ENCODE measurements at regions not wholly inside any gene's neighbourhood (a gene's known extent, or its start where the extent isn't known, plus 50 kb on each side); places are given as distances from the start of the nearest gene placed in this dataset.
"Not testable (repeated sequence)": the region's sequence is repeated elsewhere in the genome, so short reads cannot be mapped to it uniquely, and the experiment has no call there.

DNA sequence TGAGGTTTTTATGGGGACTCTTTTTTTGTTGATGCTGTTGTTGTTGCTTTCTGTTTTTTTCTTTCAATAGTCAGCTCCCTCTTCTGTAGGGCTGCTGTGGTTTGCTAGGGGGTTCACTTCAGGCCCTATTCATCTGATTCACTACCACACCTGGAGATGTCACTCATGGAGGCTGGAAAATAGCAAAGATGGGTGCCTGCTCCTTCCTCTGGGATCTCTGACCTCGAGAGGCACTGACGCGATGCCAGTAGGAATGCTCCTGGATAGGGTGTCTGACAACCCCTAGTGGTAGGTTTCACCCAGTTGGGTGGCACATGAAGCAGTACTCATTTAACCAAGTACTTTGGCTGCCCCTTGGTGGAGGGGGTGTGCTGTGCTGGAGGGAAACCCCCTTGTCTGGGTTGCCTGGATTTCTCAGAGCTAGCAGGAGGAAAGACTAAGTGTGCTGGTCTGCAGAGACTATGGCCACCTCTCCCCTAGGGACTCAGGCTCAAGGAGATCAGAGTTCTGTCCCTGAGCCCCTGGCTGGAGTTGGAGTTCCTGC is 745.5 kb downstream of the TMTC2 start:
- Mint-ChIP-seq H3K27me3 (ENCODE audit: low read depth) (no peaks in the 10 kb centered on the region), H3K4me3 (ENCODE audit: low read depth) (no peak overlapping the region), H3K27ac (no peak overlapping the region), H3K4me1 (ENCODE audit: low read depth) (no peaks in the 10 kb centered on the region), H3K9me3 (peaks cover 19% of the 10 kb centered on the region), H3K36me3 (ENCODE audit: low read depth) (no peaks in the 10 kb centered on the region)
- intact Hi-C loops (cut with micrococcal nuclease), result no loop called here
- DNase-seq (ENCODE audit: low spot score), result no peak

DNA sequence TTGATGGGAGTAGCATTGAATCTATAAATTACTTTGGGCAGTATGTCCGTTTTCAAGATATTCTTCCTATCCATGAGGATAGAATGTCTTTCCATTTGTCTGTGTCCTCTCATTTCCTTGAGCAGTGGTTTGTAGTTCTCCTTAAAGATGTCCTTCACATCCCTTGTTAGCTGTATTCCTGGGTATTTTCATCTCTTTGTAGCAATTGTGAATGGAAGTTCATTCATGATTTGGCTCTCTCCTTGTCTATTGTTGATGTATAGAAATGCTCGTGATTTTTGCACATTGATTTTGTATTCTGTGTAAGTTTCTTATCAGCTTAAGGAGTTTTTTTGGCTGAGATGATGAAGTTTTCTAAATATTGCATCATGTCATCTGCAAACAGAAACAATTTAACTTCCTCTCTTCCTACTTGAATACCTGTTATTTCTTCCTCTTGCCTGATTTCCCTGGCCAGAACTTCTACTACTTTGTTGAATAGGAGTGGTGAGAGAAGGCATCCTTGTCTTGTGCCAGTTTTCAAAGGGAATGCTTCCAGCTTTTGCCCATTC is 741.0 kb downstream of the TMTC2 start:
- H3K4me1 Mint-ChIP-seq (ENCODE audit: low read depth); intact Hi-C loops (cut with micrococcal nuclease); H3K4me3 Mint-ChIP-seq (ENCODE audit: low read depth); H3K36me3 Mint-ChIP-seq (ENCODE audit: low read depth); H3K27ac Mint-ChIP-seq; DNase-seq (ENCODE audit: low spot score); H3K27me3 Mint-ChIP-seq (ENCODE audit: low read depth): not testable (repeated sequence)
- peaks cover 14% of the 10 kb centered on the region for H3K9me3 Mint-ChIP-seq

GRCh38 chr12:83414981-83415380 is 728.3 kb downstream of the TMTC2 start:
- H3K36me3 Mint-ChIP-seq (ENCODE audit: low read depth), result no peaks in the 10 kb centered on the region
- H3K4me1 Mint-ChIP-seq (ENCODE audit: low read depth), result no peaks in the 10 kb centered on the region
- no peak overlapping the region for H3K4me3 Mint-ChIP-seq (ENCODE audit: low read depth)
- intact Hi-C loops (cut with micrococcal nuclease), result no loop called here
- no peak for DNase-seq (ENCODE audit: low spot score)
- no peaks in the 10 kb centered on the region for H3K9me3 Mint-ChIP-seq
- H3K27me3 Mint-ChIP-seq (ENCODE audit: low read depth), result no peaks in the 10 kb centered on the region
- H3K27ac Mint-ChIP-seq, result no peak overlapping the region

DNA sequence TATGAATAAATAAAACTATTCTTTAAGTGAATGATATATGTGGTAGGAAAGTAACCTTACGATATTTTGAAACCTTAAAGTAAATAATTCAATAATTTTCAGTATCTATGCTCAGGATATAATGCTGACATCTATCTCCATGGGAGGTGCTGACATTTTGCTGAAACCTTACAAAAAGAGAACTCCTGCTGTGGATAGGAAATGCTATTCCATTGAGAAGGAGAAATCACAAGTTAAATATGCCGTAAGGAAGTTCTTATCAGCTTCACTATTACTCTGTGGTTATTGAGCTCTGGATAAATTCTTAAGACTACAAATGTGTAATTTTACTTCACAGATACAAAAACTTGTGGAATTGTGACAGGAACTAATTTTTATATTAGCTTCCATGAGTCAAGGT is 722.1 kb downstream of the TMTC2 start:
- Mint-ChIP-seq H3K4me1 (ENCODE audit: low read depth) (no peaks in the 10 kb centered on the region), H3K27me3 (ENCODE audit: low read depth) (no peaks in the 10 kb centered on the region), H3K9me3 (peaks cover 4% of the 10 kb centered on the region), H3K4me3 (ENCODE audit: low read depth) (no peak overlapping the region), H3K27ac (no peak overlapping the region), H3K36me3 (ENCODE audit: low read depth) (no peaks in the 10 kb centered on the region)
- intact Hi-C loops (cut with micrococcal nuclease), result no loop called here
- no peak for DNase-seq (ENCODE audit: low spot score)

DNA sequence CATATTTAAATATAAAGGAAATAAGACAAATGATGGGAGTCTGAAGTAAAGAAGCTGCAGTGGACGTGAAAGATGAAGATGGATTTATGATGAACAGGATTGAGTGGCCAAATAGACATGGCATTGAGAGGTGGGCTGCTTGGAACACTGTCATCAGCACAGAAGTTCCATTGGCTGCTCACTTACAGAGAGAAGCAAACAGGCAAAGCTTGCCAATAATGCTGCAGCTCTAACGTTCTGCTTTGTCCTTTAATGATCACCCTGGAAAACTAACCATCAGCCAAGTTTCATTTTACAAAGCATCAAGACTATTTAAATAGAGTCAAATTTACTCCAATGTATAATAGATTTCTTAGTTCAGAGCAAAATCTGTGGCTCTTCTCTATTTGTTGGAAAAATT is 721.4 kb downstream of the TMTC2 start:
- Mint-ChIP-seq H3K9me3 (peaks cover 4% of the 10 kb centered on the region), H3K27ac (no peak overlapping the region), H3K4me1 (ENCODE audit: low read depth) (no peaks in the 10 kb centered on the region), H3K36me3 (ENCODE audit: low read depth) (no peaks in the 10 kb centered on the region), H3K4me3 (ENCODE audit: low read depth) (no peak overlapping the region), H3K27me3 (ENCODE audit: low read depth) (no peaks in the 10 kb centered on the region)
- intact Hi-C loops (cut with micrococcal nuclease), result no loop called here
- no peak for DNase-seq (ENCODE audit: low spot score)

DNA sequence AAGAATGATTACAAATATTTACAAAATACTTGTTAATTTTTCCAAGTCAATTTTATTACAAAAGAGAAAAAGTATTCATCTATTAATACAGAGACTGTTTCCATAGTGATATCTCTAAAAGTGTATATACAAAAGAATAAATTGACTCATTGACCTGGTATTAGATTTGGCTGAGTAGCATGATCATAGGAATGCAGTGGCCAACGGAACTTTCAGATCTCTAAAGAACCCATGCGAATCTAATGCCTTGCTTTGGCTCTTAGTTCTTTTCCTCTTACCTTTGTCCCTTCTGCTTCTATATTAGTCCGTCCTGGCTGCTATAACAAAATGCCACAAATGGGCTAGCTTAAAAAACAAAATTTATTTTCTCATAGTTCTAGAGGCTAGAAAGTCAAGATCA is 717.8 kb downstream of the TMTC2 start:
- H3K36me3 Mint-ChIP-seq (ENCODE audit: low read depth), result no peaks in the 10 kb centered on the region
- H3K27me3 Mint-ChIP-seq (ENCODE audit: low read depth), result no peaks in the 10 kb centered on the region
- H3K4me1 Mint-ChIP-seq (ENCODE audit: low read depth), result no peaks in the 10 kb centered on the region
- intact Hi-C loops (cut with micrococcal nuclease), result no loop called here
- no peak for DNase-seq (ENCODE audit: low spot score)
- H3K9me3 Mint-ChIP-seq, result peaks cover 4% of the 10 kb centered on the region
- H3K4me3 Mint-ChIP-seq (ENCODE audit: low read depth), result no peak overlapping the region
- no peak overlapping the region for H3K27ac Mint-ChIP-seq

GRCh38 chr12:83390186-83390585 is 703.5 kb downstream of the TMTC2 start:
- no peak for DNase-seq (ENCODE audit: low spot score)
- Mint-ChIP-seq H3K27me3 (ENCODE audit: low read depth) (no peaks in the 10 kb centered on the region), H3K36me3 (ENCODE audit: low read depth) (no peaks in the 10 kb centered on the region), H3K27ac (no peak overlapping the region), H3K4me3 (ENCODE audit: low read depth) (no peak overlapping the region), H3K9me3 (no peaks in the 10 kb centered on the region), H3K4me1 (ENCODE audit: low read depth) (peaks cover 3% of the 10 kb centered on the region)
- intact Hi-C loops (cut with micrococcal nuclease), result no loop called here

DNA sequence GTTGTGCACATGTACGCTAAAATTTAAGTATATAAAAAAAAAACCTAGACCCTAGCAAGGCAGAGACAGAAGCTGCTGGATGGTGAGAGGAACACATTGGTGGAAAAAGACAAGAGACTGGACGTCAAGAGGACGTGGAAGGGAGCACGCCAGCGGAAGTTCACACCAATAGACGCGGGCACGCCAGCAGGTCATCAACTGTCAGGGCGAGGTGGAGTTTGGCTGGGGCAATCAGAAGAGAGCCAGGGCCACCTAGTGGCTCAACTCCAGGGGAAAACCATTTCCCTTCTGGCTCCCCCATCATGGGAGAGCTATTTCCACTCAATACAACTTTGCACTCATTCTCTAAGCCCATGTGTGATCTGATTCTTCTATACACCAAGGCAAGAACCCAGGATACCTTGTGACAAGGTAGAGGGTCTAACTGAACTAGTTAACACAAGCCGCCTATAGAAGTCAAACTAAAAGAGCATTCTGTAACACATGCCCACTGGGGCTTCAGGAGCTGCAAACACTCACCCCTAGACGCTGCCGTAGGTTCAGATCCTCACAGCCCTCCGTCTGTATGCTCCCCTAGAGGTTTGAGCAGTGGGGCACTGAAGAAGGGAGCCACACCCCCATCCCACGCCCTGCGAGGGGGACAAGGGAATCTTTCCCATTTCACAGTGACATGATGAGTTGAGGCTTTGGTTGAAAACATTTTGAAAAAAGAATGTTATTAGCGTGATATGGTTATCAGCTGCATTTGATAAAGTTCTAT is 702.7 kb downstream of the TMTC2 start:
- H3K27me3 Mint-ChIP-seq (ENCODE audit: low read depth), result no peaks in the 10 kb centered on the region
- intact Hi-C loops (cut with micrococcal nuclease), result loop anchor here (2.0 kb wide), 1 partner anchor 703 kb away; the partner anchor contains the start of gene TMTC2
- peaks cover 3% of the 10 kb centered on the region for H3K4me1 Mint-ChIP-seq (ENCODE audit: low read depth)
- no peak overlapping the region for H3K27ac Mint-ChIP-seq
- H3K9me3 Mint-ChIP-seq, result no peaks in the 10 kb centered on the region
- H3K36me3 Mint-ChIP-seq (ENCODE audit: low read depth), result no peaks in the 10 kb centered on the region
- H3K4me3 Mint-ChIP-seq (ENCODE audit: low read depth), result no peak overlapping the region
- no peak for DNase-seq (ENCODE audit: low spot score)

DNA sequence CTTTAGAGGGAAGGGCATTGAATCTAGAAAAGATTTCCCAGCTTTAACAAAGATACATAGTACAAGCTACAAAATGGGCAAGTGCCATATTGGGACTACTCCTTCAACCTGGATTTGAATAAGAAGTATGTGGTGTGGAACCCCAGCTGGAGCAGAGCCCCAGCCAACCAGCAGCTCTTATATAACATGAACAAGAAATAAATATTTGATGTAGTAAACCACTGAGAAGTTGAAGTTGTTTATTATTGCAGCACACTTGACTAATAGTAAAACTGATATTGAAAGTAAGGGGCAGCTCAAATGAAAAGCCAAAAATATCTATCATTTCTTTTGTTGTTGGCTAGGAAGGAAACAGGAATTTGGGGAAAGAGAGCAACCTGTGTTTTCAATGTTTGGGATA is 701.8 kb downstream of the TMTC2 start:
- Mint-ChIP-seq H3K4me3 (ENCODE audit: low read depth) (no peak overlapping the region), H3K36me3 (ENCODE audit: low read depth) (no peaks in the 10 kb centered on the region), H3K27ac (no peak overlapping the region), H3K4me1 (ENCODE audit: low read depth) (peaks cover 3% of the 10 kb centered on the region), H3K27me3 (ENCODE audit: low read depth) (no peaks in the 10 kb centered on the region), H3K9me3 (no peaks in the 10 kb centered on the region)
- DNase-seq (ENCODE audit: low spot score), result no peak
- intact Hi-C loops (cut with micrococcal nuclease), result loop anchor here (2.0 kb wide), 1 partner anchor 702 kb away; the partner anchor contains the start of gene TMTC2

DNA sequence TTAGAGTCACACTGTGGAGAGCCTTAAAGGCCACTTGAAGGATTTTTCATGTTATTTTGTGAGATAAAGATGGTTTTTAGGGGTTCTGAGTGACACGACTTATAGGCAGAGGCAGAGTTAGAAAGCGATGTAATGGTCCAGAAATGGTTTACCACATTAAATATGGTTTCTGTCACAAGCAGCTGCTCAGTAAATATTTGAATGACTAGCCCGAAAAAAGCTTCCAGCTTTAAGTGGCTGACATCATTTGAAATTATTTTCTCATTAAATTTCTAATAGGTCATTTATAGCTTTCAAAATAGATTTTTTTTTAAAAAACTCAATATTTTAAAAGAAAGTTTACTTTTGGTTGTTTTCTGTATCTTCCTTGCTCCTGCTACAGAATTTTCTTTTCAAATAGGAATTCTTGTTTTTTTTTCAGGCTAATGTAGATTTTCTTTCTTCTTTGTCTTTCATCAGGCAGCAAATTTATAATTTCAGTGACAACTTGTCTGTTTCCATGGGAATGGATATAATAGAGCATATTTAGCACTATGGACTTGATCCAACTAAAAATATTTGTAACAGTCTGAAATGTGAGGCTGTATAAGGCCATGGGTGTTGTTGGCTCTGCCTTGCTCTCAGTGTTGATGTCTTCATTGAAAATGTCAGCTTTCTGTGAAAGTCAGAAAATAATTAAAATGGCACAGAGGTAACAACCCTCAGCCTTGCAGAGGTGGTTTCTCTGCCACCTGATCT is 700.0 kb downstream of the TMTC2 start:
- Mint-ChIP-seq H3K27ac (no peak overlapping the region), H3K27me3 (ENCODE audit: low read depth) (no peaks in the 10 kb centered on the region), H3K9me3 (no peaks in the 10 kb centered on the region), H3K4me1 (ENCODE audit: low read depth) (peaks cover 3% of the 10 kb centered on the region), H3K36me3 (ENCODE audit: low read depth) (no peaks in the 10 kb centered on the region), H3K4me3 (ENCODE audit: low read depth) (no peak overlapping the region)
- no peak for DNase-seq (ENCODE audit: low spot score)
- intact Hi-C loops (cut with micrococcal nuclease), result no loop called here

GRCh38 chr12:83378186-83378727 is 691.6 kb downstream of the TMTC2 start:
- Mint-ChIP-seq H3K4me3 (ENCODE audit: low read depth) (no peak overlapping the region), H3K9me3 (no peaks in the 10 kb centered on the region), H3K27ac (no peak overlapping the region), H3K27me3 (ENCODE audit: low read depth) (no peaks in the 10 kb centered on the region), H3K36me3 (ENCODE audit: low read depth) (no peaks in the 10 kb centered on the region), H3K4me1 (ENCODE audit: low read depth) (no peaks in the 10 kb centered on the region)
- DNase-seq (ENCODE audit: low spot score), result no peak
- intact Hi-C loops (cut with micrococcal nuclease), result no loop called here

DNA sequence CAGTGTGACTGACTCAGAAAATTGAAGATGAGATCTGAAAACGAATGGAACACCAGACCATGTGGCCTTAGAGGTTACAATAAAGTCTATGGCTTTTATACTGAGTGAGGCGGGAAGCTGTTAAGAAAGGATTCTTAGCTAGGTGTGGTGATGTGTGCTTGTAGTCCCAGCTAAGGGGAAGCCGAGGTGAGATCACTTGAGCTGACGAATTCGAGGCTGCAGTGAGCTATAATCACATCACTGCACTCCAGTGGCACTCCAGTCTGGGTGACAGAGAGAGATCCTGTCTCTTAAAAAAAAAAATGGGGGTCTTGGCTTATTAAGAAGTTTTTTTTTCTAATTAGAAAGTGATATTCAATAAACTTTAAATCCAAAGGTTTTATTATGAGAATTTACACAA is 678.6 kb downstream of the TMTC2 start:
- Mint-ChIP-seq H3K27me3 (ENCODE audit: low read depth) (no peaks in the 10 kb centered on the region), H3K9me3 (peaks cover 8% of the 10 kb centered on the region), H3K4me1 (ENCODE audit: low read depth) (no peaks in the 10 kb centered on the region), H3K4me3 (ENCODE audit: low read depth) (no peak overlapping the region), H3K27ac (no peak overlapping the region), H3K36me3 (ENCODE audit: low read depth) (no peaks in the 10 kb centered on the region)
- no peak for DNase-seq (ENCODE audit: low spot score)
- intact Hi-C loops (cut with micrococcal nuclease), result no loop called here

GRCh38 chr12:83361475-83361874 is 674.8 kb downstream of the TMTC2 start:
- Mint-ChIP-seq H3K36me3 (ENCODE audit: low read depth) (no peaks in the 10 kb centered on the region), H3K27me3 (ENCODE audit: low read depth) (no peaks in the 10 kb centered on the region), H3K4me1 (ENCODE audit: low read depth) (no peaks in the 10 kb centered on the region), H3K9me3 (peaks cover 8% of the 10 kb centered on the region), H3K4me3 (ENCODE audit: low read depth) (no peak overlapping the region), H3K27ac (no peak overlapping the region)
- intact Hi-C loops (cut with micrococcal nuclease), result no loop called here
- DNase-seq (ENCODE audit: low spot score), result no peak

Data from activated T-helper 2 cell treated with anti-CD3 and anti-CD28 coated beads, Interferon-gamma antibody, Interleukin-2, Interleukin-4, amounts not matched to agents 10 μg/mL and 5 μg/mL and 100 μg/mL, durations not matched to agents 14 hours and 24 hours and 36 hours (primary cell).